DND-41 (cell line): ENCODE measurements at regions not wholly inside any gene's neighbourhood (a gene's known extent, or its start where the extent isn't known, plus 50 kb on each side); places are given as distances from the start of the nearest gene placed in this dataset.

ENCODE experiments used
- ATAC-seq: fragments of 200-7000 bp; cut with Tn5 transposase; 3 replicates; pipeline ENCODE4 v1.9.1; 2021; ENCODE audit warnings: low read depth; ENCODE audit not compliant: insufficient read depth
- DNase-seq: peaks from one replicate; pipeline ENCODE4 v3.0.0-alpha.2; 2020
- H2AFZ ChIP-seq: 2 replicates; pipeline ENCODE4 v1.6.0; 2012; ENCODE audit warnings: low read depth, low read length
- H3K27ac ChIP-seq: 2 replicates; pipeline ENCODE4 v1.5.1; 2012; ENCODE audit warnings: low read length, inconsistent platforms
- H3K27me3 ChIP-seq: fragments of 200-600 bp; sonication (generic); 2 replicates; pipeline ENCODE4 v1.6.0; 2012; ENCODE audit warnings: low read length, mild to moderate bottlenecking, inconsistent platforms; ENCODE audit not compliant: insufficient read depth, poor library complexity
- H3K36me3 ChIP-seq: 2 replicates; pipeline ENCODE4 v1.5.1; 2012; ENCODE audit warnings: low read length, inconsistent platforms; ENCODE audit not compliant: insufficient read depth
- H3K4me1 ChIP-seq: 2 replicates; pipeline ENCODE4 v1.5.1; 2012; ENCODE audit warnings: mild to moderate bottlenecking, low read length; ENCODE audit not compliant: insufficient read depth
- H3K4me2 ChIP-seq: 2 replicates; pipeline ENCODE4 v1.6.0; 2012; ENCODE audit warnings: mild to moderate bottlenecking, moderate library complexity, low read length, inconsistent platforms; ENCODE audit not compliant: insufficient read depth
- H3K4me3 ChIP-seq, 2 experiments: fragments of 200-600 bp in 1 of 2; shearing (Covaris generic) in 1 of 2; 2 replicates each; pipeline ENCODE4 v1.5.1; 2012 to 2016; ENCODE audit warnings: inconsistent platforms in 2 of 2, low read length in 2 of 2, mild to moderate bottlenecking in 2 of 2, low read depth in 1 of 2, moderate library complexity in 1 of 2
- H3K79me2 ChIP-seq: 2 replicates; pipeline ENCODE4 v1.6.0; 2012; ENCODE audit warnings: low read length, inconsistent platforms; ENCODE audit not compliant: insufficient read depth
- H3K9ac ChIP-seq: 2 replicates; pipeline ENCODE4 v1.6.0; 2012; ENCODE audit warnings: low read depth, mild to moderate bottlenecking, inconsistent platforms, low read length, moderate library complexity
- H3K9me3 ChIP-seq: 2 replicates; pipeline ENCODE4 v1.5.1; 2012; ENCODE audit warnings: low read length, moderate library complexity, mild to moderate bottlenecking, inconsistent platforms; ENCODE audit not compliant: insufficient read depth, severe bottlenecking
- H4K20me1 ChIP-seq: 2 replicates; pipeline ENCODE4 v1.6.0; 2012; ENCODE audit warnings: low read length; ENCODE audit not compliant: insufficient read depth
- EZH2 ChIP-seq: IDR thresholded peaks from 3 replicates; pipeline ENCODE4 v1.6.1; 2012; ENCODE audit warnings: borderline replicate concordance, low read depth, mild to moderate bottlenecking, moderate library complexity, low read length, inconsistent platforms; ENCODE audit not compliant: severe bottlenecking
- TF ChIP-seq, protein P1 (sequence below): IDR thresholded peaks from 2 replicates; pipeline ENCODE4 v1.5.1; 2012; ENCODE audit warnings: borderline replicate concordance, low read length, moderate library complexity, mild to moderate bottlenecking; ENCODE audit not compliant: poor library complexity, severe bottlenecking; ENCODE audit errors: extremely low read depth

DNA sequence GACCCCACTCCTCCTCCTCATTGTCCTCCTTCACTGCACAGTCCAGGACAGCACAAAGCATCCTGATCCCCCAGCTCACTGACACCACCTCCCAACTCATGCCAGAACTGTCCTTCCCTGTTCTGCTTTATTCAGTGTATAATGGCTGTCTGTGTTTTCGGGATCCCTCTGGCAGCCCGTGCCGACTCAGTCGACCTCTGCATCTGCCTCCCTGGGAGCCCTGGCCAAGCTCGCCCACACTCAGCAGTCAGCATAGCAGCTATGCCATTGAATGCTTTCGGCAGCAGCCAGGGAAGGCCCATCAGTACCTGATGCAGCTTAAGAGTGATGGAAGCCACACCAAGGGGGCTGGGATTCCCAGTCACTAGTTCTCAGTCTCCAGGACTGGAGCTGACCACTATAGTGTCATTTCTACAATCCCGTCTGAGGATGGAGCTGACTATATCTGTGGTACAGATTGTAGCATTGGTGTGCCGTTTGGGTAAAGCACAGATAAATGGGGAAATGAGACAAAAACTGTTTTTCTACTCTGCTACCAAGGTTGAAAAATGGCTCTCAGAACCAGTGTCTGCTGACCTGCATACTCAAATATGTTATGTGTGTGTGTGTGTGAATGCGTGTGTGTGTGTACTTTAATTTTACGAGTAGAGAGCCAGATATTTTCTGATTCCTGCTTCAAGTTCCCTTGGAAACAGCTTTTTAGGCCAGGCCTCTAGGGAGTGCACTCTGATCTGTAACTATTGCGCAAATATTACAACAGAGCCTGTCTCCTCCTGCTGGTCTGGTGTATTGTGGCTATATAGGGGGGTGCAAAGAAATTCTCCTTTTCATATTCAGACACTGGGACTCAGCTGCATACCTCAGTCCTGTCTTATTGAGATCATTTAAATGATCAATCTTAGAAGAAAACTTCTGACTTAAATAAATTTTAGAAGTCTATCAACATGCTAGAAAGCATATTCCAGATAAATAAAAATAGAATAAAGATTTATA lies 78.8 kb upstream of the TOP3B start:
- H3K27me3 ChIP-seq: peaks cover 14% of the 10 kb centered on the region
- no peak overlapping the region for H3K9ac ChIP-seq
- no peak for ATAC-seq
- no peak for DNase-seq
- no peak overlapping the region for H3K27ac ChIP-seq
- no peaks in the 10 kb centered on the region for H4K20me1 ChIP-seq
- H3K79me2 ChIP-seq: no peaks in the 10 kb centered on the region
- H3K36me3 ChIP-seq: no peaks in the 10 kb centered on the region
- no peak overlapping the region for H2AFZ ChIP-seq
- no peak overlapping the region for H3K4me2 ChIP-seq
- 0 out of 2 replicates have a peak, but pooled peaks cover 6% of the 10 kb centered on the region for H3K4me1 ChIP-seq
- TF ChIP-seq, protein P1, sequence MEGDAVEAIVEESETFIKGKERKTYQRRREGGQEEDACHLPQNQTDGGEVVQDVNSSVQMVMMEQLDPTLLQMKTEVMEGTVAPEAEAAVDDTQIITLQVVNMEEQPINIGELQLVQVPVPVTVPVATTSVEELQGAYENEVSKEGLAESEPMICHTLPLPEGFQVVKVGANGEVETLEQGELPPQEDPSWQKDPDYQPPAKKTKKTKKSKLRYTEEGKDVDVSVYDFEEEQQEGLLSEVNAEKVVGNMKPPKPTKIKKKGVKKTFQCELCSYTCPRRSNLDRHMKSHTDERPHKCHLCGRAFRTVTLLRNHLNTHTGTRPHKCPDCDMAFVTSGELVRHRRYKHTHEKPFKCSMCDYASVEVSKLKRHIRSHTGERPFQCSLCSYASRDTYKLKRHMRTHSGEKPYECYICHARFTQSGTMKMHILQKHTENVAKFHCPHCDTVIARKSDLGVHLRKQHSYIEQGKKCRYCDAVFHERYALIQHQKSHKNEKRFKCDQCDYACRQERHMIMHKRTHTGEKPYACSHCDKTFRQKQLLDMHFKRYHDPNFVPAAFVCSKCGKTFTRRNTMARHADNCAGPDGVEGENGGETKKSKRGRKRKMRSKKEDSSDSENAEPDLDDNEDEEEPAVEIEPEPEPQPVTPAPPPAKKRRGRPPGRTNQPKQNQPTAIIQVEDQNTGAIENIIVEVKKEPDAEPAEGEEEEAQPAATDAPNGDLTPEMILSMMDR: no peak
- no peak for TF ChIP-seq EZH2
- H3K9me3 ChIP-seq: no peaks in the 10 kb centered on the region
- no peak overlapping the region for H3K4me3 ChIP-seq

DNA sequence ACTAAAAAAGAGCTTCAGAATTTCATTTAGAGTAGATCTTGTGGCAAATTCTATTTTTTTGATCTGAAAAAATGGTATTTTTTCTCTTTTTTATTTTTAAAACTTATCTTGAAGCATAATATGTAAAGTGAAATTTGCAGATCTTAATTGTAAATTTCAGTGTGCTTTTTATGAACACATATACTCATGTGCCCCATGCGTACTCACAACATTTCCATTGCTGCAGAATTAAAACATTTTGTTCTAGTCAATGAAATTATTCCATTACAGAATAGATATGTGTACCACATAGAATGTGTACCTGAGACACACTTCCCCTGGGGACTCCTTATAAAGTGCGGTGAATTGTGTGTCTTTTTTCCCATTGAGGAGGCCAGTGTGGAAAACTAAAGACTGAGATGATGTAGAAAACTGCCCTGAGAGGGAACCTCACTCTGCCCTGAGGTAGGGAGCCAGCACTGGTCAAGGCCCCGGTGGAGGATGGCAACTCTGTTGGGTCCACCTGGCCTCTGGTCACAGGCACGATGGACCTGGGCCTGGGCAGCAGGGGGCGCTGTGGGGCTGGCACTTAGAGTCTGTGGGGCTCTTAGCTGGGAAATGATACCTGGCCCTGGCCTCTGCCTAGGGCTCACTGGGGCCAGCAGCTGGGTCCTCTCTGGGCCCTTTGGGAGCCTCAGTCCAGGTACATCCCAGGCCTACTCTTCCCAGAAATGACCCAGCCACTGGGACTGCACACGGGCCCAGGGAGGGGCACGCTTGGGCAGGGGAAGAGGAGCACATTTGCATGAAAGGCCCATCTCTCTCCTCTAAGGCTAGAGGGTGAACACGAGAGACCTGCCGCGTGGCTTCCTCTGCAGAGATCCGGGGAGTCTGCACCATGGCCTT lies 77.9 kb upstream of the TOP3B start:
- Histone ChIP-seq H3K27ac (no peak overlapping the region), H4K20me1 (no peaks in the 10 kb centered on the region), H3K27me3 (peaks cover 14% of the 10 kb centered on the region), H3K4me1 (0 out of 2 replicates have a peak, but pooled peaks cover 6% of the 10 kb centered on the region), H3K36me3 (no peaks in the 10 kb centered on the region), H2AFZ (no peak overlapping the region), H3K9ac (no peak overlapping the region), H3K79me2 (no peaks in the 10 kb centered on the region), H3K4me3 (no peak overlapping the region), H3K4me2 (no peak overlapping the region), H3K9me3 (no peaks in the 10 kb centered on the region)
- ATAC-seq (peak; percentile 80), DNase-seq (peak; percentile 55)
- TF ChIP-seq, protein P1: peak; percentile 87
- TF ChIP-seq EZH2: no peak

DNA sequence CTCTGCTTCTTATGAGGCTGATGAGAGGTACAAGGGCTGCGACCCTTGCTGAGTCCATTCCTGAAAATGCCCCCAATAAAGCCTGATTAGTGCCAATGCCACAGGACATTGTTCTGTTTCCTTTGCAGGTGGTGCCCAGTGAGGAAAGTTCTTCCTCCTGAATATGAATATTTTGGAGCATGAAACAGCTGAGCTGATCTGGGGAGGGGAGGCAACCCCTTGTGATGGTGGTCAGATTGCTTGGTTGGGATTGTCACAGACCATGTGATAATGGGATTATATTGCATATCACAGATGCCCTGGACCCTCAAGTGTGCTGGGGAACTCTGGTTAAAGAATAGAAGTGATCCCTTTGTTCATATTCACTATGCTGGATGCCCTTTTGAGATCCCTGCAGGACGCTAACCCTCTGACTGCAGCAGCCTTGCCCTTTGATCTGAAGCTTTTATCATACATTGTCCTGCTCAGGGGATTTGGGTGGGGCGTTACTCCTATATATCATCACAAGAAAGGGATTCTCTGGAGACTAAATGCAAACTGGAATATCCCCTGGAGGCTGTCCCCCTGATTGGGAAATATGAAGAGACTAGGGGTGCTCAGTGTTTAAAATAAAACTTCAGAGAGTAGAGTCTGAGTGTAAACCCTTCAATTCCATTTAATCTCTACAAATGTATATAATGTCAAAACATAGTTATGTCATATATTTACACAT lies 76.9 kb upstream of the TOP3B start:
- Histone ChIP-seq H3K27me3 (peaks cover 14% of the 10 kb centered on the region), H3K9ac (no peak overlapping the region), H2AFZ (no peak overlapping the region), H3K4me3 (no peak overlapping the region), H3K4me1 (0 out of 2 replicates have a peak, but pooled peaks cover 6% of the 10 kb centered on the region), H3K36me3 (no peaks in the 10 kb centered on the region), H3K27ac (no peak overlapping the region), H3K79me2 (no peaks in the 10 kb centered on the region), H3K4me2 (no peak overlapping the region), H4K20me1 (no peaks in the 10 kb centered on the region), H3K9me3 (no peaks in the 10 kb centered on the region)
- ATAC-seq (no peak), DNase-seq (no peak)
- no peak for TF ChIP-seq EZH2
- TF ChIP-seq, protein P1: no peak
